ENCODE measurements at regions not wholly inside any gene's neighbourhood (a gene's known extent, or its start where the extent isn't known, plus 50 kb on each side); places are given as distances from the start of the nearest gene placed in this dataset.
"Not testable (repeated sequence)": the region's sequence is repeated elsewhere in the genome, so short reads cannot be mapped to it uniquely, and the experiment has no call there.

DNA sequence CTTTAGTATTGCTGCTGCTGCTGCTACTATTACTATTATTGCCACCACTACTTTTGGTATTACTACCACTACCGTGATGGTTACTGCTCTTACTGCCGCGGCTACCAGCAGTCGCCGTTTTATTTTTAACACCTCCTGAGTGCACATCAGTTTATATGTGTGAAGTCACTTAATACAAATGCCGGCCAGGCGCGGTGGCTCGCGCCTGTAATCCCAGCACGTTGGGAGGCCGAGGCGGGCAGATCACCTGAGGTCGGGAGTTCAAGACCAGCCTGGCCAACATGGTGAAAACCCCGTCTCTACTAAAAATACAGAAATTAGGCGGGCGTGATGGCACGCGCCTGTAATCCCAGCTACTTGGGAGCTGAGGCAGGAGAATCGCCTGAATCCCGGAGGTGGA is 486.7 kb downstream of the XYLT1 start:
- H3K18ac ChIP-seq (ENCODE audit: low read depth, low read length); H3K4me2 ChIP-seq (ENCODE audit: low read depth, low read length); H4K20me1 ChIP-seq (ENCODE audit: insufficient read depth, low read length); H4K8ac ChIP-seq (ENCODE audit: low read depth in 2 of 2, low read length in 2 of 2); H2BK20ac ChIP-seq (ENCODE audit: low read depth, low read length); H3K9ac ChIP-seq (ENCODE audit: low read depth, low read length); in situ Hi-C loops (cut with MboI; ENCODE audit: low sequenced_read_pairs); H3K23ac ChIP-seq (ENCODE audit: low read depth, low read length); BruUV-seq (replicated peaks); H4K5ac ChIP-seq (ENCODE audit: low read depth, low read length); H2BK15ac ChIP-seq (ENCODE audit: low read depth, low read length); H3K4ac ChIP-seq (ENCODE audit: low read depth, low read length); H2AK9ac ChIP-seq (replicated peaks; ENCODE audit: low read depth, low read length, poor library complexity); CTCF ChIA-PET; H2AK5ac ChIP-seq (ENCODE audit: low read depth, low read length); ATAC-seq (ENCODE audit: low read depth); H3K14ac ChIP-seq (replicated peaks; ENCODE audit: low read depth, low read length); H3K56ac ChIP-seq (ENCODE audit: extremely low read depth, insufficient read depth, low read length); DNase-seq; H2BK5ac ChIP-seq (ENCODE audit: low read depth, low read length, poor library complexity, severe bottlenecking); H2BK120ac ChIP-seq (ENCODE audit: low read depth, low read length); H3K27ac ChIP-seq (ENCODE audit: insufficient read depth, low read length); H3K4me3 ChIP-seq (ENCODE audit: insufficient read depth, low read depth, low read length); intact Hi-C loops (cut with micrococcal nuclease); H3K27me3 ChIP-seq (ENCODE audit: control insufficient read depth, insufficient read depth, low read length); H3K79me1 ChIP-seq (ENCODE audit: low read depth in 1 of 2, low read length in 2 of 2); H3K36me3 ChIP-seq (ENCODE audit: control insufficient read depth, insufficient read depth, low read length); H4K91ac ChIP-seq (ENCODE audit: insufficient read depth, low read depth, low read length); dilution Hi-C loops (cut with HindIII; ENCODE audit: low sequenced_read_pairs, unreplicated experiment); POLR2A ChIA-PET (ENCODE audit: unreplicated experiment); H3K9me1 ChIP-seq (ENCODE audit: insufficient read depth, low read length); H2AFZ ChIP-seq (replicated peaks; ENCODE audit: low read length, poor library complexity); H3K4me1 ChIP-seq (ENCODE audit: control insufficient read depth, insufficient read depth, low read length): not testable (repeated sequence)
- peaks cover 11% of the 10 kb centered on the region for H3K9me3 ChIP-seq (ENCODE audit: control insufficient read depth, insufficient read depth, low read length)
- 78% methylated on average over 4 of the region's 21 CpGs; no CpG with 5 or more reads in 1 of the 2 experiments for WGBS, 2 experiments (ENCODE audit: extremely low coverage in 2 of 2, insufficient read length in 1 of 2)
